ENCODE measurements at regions not wholly inside any gene's neighbourhood (a gene's known extent, or its start where the extent isn't known, plus 50 kb on each side); places are given as distances from the start of the nearest gene placed in this dataset.

DNA sequence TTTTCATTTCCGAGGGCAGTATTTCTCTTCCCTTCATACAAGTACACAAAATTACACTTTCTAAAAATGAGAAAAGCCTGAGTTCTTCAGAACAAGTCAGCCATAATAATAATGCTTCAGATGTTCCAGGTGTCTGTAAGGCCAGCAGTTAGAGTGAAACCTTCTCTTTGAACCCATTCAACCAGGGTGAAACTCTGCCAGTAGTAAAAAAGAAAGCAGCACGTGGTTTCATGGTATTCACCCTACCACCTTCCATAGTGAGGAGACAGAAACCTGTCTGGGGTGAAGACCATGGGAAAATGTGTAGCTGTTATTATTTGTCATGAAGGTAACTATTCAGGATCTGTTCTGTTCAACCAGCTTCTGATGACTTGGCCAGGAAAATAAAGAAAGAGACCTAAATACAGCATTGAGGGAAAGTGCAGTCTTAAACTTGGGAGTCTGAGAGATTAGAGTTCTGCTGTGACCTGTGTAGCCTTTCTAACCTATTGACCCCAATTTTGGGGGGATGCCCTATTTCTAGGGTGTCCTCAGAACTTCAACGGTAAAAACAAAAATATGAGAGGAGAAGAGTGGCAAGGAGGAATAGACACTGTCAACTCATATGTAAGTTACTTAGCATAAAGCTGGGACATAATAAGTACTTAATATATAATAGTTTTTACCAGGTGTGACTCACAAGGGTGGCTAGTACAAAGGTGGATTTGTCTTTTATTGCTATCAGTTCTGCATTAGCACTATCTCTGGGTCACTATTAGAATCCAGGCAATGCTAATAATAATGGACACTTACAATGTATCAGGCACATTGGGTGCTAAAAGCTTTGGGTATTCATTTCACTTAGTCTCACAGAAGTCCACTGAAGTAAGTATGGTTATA, 70.0 kb upstream of the TNFSF4 start:
- no peaks in the 10 kb centered on the region for H3K27me3 ChIP-seq (ENCODE audit: low read depth, low read length)
- no peak overlapping the region for H3K4me3 ChIP-seq (ENCODE audit: low read depth in 1 of 2, low read length in 2 of 2)
- no peak overlapping the region for H3K27ac ChIP-seq (ENCODE audit: low read length)
- H3K4me1 ChIP-seq (ENCODE audit: control insufficient read depth in 1 of 2, insufficient read depth in 2 of 2, low read length in 2 of 2): no peaks in the 10 kb centered on the region
- no peaks in the 10 kb centered on the region for H3K9me3 ChIP-seq (ENCODE audit: control insufficient read depth in 1 of 2, low read length in 2 of 2)
- no peaks in the 10 kb centered on the region for H3K36me3 ChIP-seq (ENCODE audit: control insufficient read depth in 1 of 2, insufficient read depth in 2 of 2, low read length in 2 of 2)

DNA sequence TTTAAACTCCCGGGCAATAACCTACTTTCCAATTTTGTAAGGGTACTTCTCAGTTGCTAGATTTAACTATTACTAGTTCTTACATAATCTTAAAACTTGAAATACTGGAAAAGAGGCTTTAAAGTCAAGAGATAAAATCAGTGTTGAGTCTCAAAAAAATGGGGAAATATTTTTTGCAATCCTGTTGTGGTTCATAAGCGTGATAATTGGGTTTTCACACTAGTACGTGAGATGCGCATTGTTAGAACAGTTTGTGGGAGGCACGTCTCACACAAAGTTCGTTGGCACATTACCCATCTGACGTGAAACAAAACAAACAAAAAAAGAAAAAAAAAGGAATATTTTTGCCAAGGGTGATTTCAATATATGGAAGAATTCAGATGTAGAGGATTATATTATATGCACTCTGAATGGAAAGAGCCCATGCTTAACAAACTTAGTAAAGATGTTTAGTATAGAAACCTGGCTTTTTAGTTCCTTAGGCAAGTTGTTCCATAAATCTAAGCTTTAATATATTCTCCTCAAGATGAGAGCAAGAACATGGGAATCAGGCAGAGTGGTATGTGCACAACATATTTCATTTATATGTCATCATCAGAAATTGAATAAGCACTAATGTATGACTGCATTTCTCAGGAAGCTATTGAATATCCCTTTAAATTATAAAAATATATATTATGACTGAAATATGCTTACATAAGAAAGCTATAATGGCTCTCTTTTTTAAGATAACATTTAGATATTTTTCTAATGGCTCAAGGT, 73.9 kb upstream of the TNFSF4 start:
- Histone ChIP-seq H3K27me3 (ENCODE audit: low read depth, low read length) (no peaks in the 10 kb centered on the region), H3K4me3 (ENCODE audit: low read depth in 1 of 2, low read length in 2 of 2) (no peak overlapping the region), H3K27ac (ENCODE audit: low read length) (no peak overlapping the region), H3K9me3 (ENCODE audit: control insufficient read depth in 1 of 2, low read length in 2 of 2) (peaks cover 0 to 3% of the 10 kb centered on the region in 2 donors), H3K36me3 (ENCODE audit: control insufficient read depth in 1 of 2, insufficient read depth in 2 of 2, low read length in 2 of 2) (no peaks in the 10 kb centered on the region), H3K4me1 (ENCODE audit: control insufficient read depth in 1 of 2, insufficient read depth in 2 of 2, low read length in 2 of 2) (no peaks in the 10 kb centered on the region)

DNA sequence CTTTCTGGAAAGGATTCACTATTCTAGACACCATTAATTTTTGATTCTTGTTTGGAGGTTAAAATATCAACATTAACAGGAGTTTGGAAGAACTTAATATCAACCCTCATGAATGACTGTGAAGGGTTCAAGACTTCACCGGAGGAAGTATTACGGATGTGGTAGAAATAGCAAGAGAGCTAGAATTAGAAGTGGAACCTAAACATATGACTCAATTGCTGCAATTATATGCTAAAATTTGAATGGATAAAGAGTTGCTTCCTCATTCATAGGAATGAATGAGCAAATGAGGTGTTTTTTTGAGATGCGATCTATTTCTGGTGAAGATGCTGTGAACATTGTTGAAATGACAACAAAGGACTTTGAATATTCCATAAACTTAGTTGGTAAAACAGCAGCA, 77.9 kb upstream of the TNFSF4 start:
- Histone ChIP-seq H3K36me3 (ENCODE audit: control insufficient read depth in 1 of 2, insufficient read depth in 2 of 2, low read length in 2 of 2) (no peaks in the 10 kb centered on the region), H3K27me3 (ENCODE audit: low read depth, low read length) (no peaks in the 10 kb centered on the region), H3K27ac (ENCODE audit: low read length) (no peak overlapping the region), H3K4me3 (ENCODE audit: low read depth in 1 of 2, low read length in 2 of 2) (no peak overlapping the region), H3K9me3 (ENCODE audit: control insufficient read depth in 1 of 2, low read length in 2 of 2) (peaks cover 0 to 3% of the 10 kb centered on the region in 2 donors), H3K4me1 (ENCODE audit: control insufficient read depth in 1 of 2, insufficient read depth in 2 of 2, low read length in 2 of 2) (no peaks in the 10 kb centered on the region)

DNA sequence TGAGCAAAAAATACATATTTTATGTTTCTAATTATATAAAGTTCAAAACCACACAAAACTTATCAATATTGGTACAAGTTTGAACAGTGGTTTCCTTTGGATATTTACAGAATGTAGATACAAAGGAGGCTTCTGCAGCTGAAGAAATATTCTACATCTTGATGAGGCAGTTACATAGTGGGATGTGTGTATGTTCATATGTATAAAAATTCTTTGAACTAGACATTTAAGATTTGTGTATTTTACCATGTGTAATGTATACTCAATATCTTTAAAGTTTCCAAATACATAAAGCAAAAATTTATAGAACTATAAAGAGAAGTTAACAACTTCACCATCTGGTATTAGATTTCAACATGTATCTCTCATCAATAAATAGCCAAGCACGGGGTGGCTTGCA, 80.7 kb upstream of the TNFSF4 start:
- no peak overlapping the region for H3K4me3 ChIP-seq (ENCODE audit: low read depth in 1 of 2, low read length in 2 of 2)
- peaks cover 0 to 3% of the 10 kb centered on the region in 2 donors for H3K9me3 ChIP-seq (ENCODE audit: control insufficient read depth in 1 of 2, low read length in 2 of 2)
- H3K36me3 ChIP-seq (ENCODE audit: control insufficient read depth in 1 of 2, insufficient read depth in 2 of 2, low read length in 2 of 2): no peaks in the 10 kb centered on the region
- H3K27me3 ChIP-seq (ENCODE audit: low read depth, low read length): no peaks in the 10 kb centered on the region
- no peaks in the 10 kb centered on the region for H3K4me1 ChIP-seq (ENCODE audit: control insufficient read depth in 1 of 2, insufficient read depth in 2 of 2, low read length in 2 of 2)
- H3K27ac ChIP-seq (ENCODE audit: low read length): no peak overlapping the region

DNA sequence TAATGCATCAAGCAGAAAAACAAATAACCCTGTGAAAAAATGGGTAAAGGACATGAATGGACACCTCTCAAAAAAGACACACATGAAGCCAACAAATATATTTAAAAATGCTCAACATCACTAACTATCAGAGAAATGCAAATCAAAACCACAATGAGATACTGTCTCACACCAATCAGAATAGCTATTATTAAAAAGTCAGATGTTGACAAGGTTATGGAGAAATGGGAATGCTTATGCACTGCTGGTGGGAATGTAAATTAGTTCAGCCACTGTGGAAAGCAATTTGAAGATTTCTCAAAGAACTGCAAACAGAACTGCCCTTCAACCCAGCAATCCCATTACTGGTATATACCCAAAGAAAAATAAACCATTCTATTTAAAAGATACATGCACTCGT, 86.6 kb upstream of the TNFSF4 start:
- no peaks in the 10 kb centered on the region for H3K9me3 ChIP-seq (ENCODE audit: control insufficient read depth in 1 of 2, low read length in 2 of 2)

DNA sequence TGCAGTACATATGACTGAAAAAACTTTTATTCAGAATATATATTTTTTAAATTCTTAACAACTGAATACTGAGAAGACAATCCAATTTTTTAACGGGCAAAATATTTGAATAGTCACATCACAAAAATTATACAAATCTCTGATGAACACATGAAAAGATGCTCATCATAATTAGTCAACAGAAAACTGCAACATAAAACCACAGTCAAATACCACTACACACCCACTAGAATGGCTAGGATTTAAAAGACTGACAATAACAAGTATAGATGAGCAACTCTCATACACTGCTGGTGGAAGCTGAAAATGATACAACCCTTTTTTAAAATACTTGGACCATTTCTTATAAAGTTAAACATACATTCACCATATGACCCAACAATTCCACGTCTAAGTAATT, 87.7 kb upstream of the TNFSF4 start:
- H3K4me1 ChIP-seq (ENCODE audit: control insufficient read depth in 1 of 2, insufficient read depth in 2 of 2, low read length in 2 of 2): no peaks in the 10 kb centered on the region
- no peaks in the 10 kb centered on the region for H3K9me3 ChIP-seq (ENCODE audit: control insufficient read depth in 1 of 2, low read length in 2 of 2)
- H3K36me3 ChIP-seq (ENCODE audit: control insufficient read depth in 1 of 2, insufficient read depth in 2 of 2, low read length in 2 of 2): no peaks in the 10 kb centered on the region
- no peaks in the 10 kb centered on the region for H3K27me3 ChIP-seq (ENCODE audit: low read depth, low read length)
- H3K4me3 ChIP-seq (ENCODE audit: low read depth in 1 of 2, low read length in 2 of 2): no peak overlapping the region
- no peak overlapping the region for H3K27ac ChIP-seq (ENCODE audit: low read length)

More for the DNA sequence above, 86.6 kb upstream of the TNFSF4 start:
- no peak overlapping the region for H3K27ac ChIP-seq (ENCODE audit: low read length)
- no peaks in the 10 kb centered on the region for H3K27me3 ChIP-seq (ENCODE audit: low read depth, low read length)
- no peaks in the 10 kb centered on the region for H3K4me1 ChIP-seq (ENCODE audit: control insufficient read depth in 1 of 2, insufficient read depth in 2 of 2, low read length in 2 of 2)
- no peak overlapping the region for H3K4me3 ChIP-seq (ENCODE audit: low read depth in 1 of 2, low read length in 2 of 2)
- no peaks in the 10 kb centered on the region for H3K36me3 ChIP-seq (ENCODE audit: control insufficient read depth in 1 of 2, insufficient read depth in 2 of 2, low read length in 2 of 2)

DNA sequence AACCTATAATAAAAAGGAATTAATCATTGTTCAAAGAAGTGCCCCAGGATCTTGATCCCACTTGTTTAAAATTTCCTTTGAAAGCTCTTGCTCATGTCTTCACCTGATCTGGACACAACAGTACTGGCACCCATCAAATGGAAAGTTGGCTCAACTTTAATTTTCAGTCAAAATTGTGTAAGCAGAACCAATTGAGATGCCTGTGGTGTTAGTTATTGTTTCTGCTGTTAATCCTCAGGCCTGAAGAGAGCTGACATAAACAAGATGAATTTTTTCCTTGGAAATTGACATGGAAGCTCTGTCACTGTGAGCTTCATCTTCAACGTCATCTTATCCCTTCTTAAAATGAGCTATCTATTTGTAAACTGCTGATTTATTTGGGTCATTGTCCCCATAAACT, 88.3 kb upstream of the TNFSF4 start:
- Histone ChIP-seq H3K4me1 (ENCODE audit: control insufficient read depth in 1 of 2, insufficient read depth in 2 of 2, low read length in 2 of 2) (no peaks in the 10 kb centered on the region), H3K4me3 (ENCODE audit: low read depth in 1 of 2, low read length in 2 of 2) (no peak overlapping the region), H3K27ac (ENCODE audit: low read length) (no peak overlapping the region), H3K27me3 (ENCODE audit: low read depth, low read length) (no peaks in the 10 kb centered on the region), H3K36me3 (ENCODE audit: control insufficient read depth in 1 of 2, insufficient read depth in 2 of 2, low read length in 2 of 2) (no peaks in the 10 kb centered on the region), H3K9me3 (ENCODE audit: control insufficient read depth in 1 of 2, low read length in 2 of 2) (no peaks in the 10 kb centered on the region)

DNA sequence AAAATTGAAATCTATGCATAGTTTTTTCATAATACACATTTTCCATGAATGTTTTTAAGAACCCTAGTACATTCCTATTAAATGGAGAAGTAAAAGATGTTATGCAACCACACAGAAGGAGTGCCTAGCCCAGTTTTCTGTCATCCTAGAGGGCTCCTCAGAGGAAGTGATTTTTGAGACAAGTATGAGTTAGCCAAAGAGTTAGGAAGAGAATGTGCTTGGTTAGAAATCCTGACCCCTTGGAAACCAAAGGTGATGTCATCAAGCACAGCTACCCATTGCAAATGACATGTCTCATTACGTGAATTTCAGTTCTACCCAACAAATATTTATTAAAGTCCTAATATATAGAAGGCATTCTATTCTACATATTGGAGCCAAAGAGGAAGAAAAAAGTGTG, 88.9 kb upstream of the TNFSF4 start:
- Histone ChIP-seq H3K27me3 (ENCODE audit: low read depth, low read length) (no peaks in the 10 kb centered on the region), H3K9me3 (ENCODE audit: control insufficient read depth in 1 of 2, low read length in 2 of 2) (no peaks in the 10 kb centered on the region), H3K27ac (ENCODE audit: low read length) (no peak overlapping the region), H3K4me3 (ENCODE audit: low read depth in 1 of 2, low read length in 2 of 2) (no peak overlapping the region), H3K4me1 (ENCODE audit: control insufficient read depth in 1 of 2, insufficient read depth in 2 of 2, low read length in 2 of 2) (no peaks in the 10 kb centered on the region), H3K36me3 (ENCODE audit: control insufficient read depth in 1 of 2, insufficient read depth in 2 of 2, low read length in 2 of 2) (no peaks in the 10 kb centered on the region)

DNA sequence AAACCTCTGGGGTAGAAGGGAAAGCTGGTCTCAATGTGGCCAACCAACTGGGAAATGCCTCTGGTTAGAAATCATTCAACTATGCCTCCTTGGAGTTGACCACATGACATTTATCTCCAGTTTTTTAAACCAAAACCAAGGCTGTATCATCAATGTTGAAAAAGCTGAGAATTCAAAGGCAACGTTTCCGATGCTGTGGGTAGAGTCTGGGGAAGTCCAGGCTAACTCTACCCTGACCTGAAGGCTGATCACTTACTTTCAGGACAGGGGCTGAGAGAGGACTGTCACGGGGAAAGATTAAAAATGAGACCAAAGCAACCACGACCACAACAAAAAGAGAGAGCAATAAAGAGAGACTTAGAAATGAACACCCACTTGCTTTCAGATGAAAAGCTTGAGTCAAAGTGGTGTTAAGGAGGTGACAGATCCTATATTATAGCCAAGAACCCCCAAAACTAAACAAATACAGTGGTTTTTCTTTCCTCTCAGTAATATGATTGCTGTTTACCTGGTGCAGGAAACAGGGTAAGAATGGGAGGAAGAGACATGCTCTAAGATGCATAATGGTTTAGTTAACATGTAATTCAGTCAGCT, 90.8 kb upstream of the TNFSF4 start:
- H3K36me3 ChIP-seq (ENCODE audit: control insufficient read depth in 1 of 2, insufficient read depth in 2 of 2, low read length in 2 of 2): no peaks in the 10 kb centered on the region
- no peak overlapping the region for H3K4me3 ChIP-seq (ENCODE audit: low read depth in 1 of 2, low read length in 2 of 2)
- H3K4me1 ChIP-seq (ENCODE audit: control insufficient read depth in 1 of 2, insufficient read depth in 2 of 2, low read length in 2 of 2): no peaks in the 10 kb centered on the region
- H3K27me3 ChIP-seq (ENCODE audit: low read depth, low read length): no peaks in the 10 kb centered on the region
- H3K27ac ChIP-seq (ENCODE audit: low read length): no peak overlapping the region
- no peaks in the 10 kb centered on the region for H3K9me3 ChIP-seq (ENCODE audit: control insufficient read depth in 1 of 2, low read length in 2 of 2)

DNA sequence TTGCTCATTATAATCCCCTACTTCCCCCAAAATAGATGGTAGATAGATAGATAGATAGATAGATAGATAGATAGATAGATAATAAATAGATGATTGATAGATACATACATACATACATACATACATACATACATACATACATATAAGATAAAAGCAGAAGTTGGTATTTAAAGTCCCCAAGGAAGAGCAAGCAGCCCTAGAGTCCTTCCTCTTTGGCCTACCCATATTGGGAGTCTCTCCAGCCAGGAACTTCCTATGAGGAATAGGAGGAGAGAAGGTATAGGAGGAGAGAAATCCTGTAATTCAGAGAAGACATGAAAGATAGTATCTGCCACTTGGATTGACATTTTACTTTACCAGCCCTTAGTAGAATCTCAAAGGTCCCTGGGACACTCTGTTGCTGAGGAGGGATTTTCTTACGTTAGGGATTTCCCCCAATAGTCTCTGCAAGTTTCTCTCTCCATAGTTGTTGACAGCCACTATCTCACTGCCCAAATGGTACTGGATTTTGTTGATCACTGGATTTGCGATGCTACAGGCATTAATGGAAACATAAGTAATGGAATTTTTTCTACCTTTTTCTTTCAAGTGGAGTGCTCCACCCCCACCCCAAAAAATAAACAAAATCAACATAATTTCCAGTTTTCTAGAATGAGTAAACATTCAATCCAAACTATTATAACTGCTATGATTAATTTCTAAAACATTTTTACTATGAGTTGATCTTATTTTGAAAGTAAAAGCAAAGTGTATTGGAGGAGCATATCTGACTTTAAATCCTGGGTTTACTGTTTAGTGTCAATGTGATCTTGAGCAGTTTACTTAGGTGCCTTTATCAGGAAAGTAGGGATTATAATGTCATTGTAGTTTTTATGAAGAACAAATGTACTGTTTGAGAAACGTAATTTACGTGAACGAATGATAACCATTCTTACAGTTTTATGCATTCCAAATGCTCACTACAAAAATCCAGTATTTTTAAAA, 93.2 kb upstream of the TNFSF4 start:
- H3K4me1 ChIP-seq (ENCODE audit: control insufficient read depth in 1 of 2, insufficient read depth in 2 of 2, low read length in 2 of 2): no peaks in the 10 kb centered on the region
- no peak overlapping the region for H3K27ac ChIP-seq (ENCODE audit: low read length)
- no peaks in the 10 kb centered on the region for H3K9me3 ChIP-seq (ENCODE audit: control insufficient read depth in 1 of 2, low read length in 2 of 2)
- H3K36me3 ChIP-seq (ENCODE audit: control insufficient read depth in 1 of 2, insufficient read depth in 2 of 2, low read length in 2 of 2): no peaks in the 10 kb centered on the region
- no peaks in the 10 kb centered on the region for H3K27me3 ChIP-seq (ENCODE audit: low read depth, low read length)
- no peak overlapping the region for H3K4me3 ChIP-seq (ENCODE audit: low read depth in 1 of 2, low read length in 2 of 2)

Data from muscle layer of duodenum (tissue), 2 donors.